Sigmoid colon (tissue), 6 donors: ENCODE measurements at regions not wholly inside any gene's neighbourhood (a gene's known extent, or its start where the extent isn't known, plus 50 kb on each side); places are given as distances from the start of the nearest gene placed in this dataset.

Experiments
- DNase-seq: peaks from one replicate; pipeline ENCODE4 v3.0.0-alpha.2; 2019
- H3K27ac ChIP-seq, 4 donors: fragments of 200-600 bp; sonication (generic); one replicate each; pipeline ENCODE4 v1.5.1; 2016 to 2019; ENCODE audit warnings: mild to moderate bottlenecking in 1 of 4
- H3K27me3 ChIP-seq, 3 donors: fragments of 200-600 bp; sonication (generic); one replicate each; pipeline ENCODE4 v1.5.1; 2019; ENCODE audit warnings: mild to moderate bottlenecking in 1 of 3
- H3K36me3 ChIP-seq, 4 donors: fragments of 200-600 bp; sonication (generic); one replicate each; pipeline ENCODE4 v1.5.1; 2016 to 2019
- H3K4me1 ChIP-seq, 4 donors: fragments of 200-600 bp; sonication (generic); one replicate each; pipeline ENCODE4 v1.5.1; 2017 to 2019
- H3K4me3 ChIP-seq, 4 donors: fragments of 200-600 bp; sonication (generic); one replicate each; pipeline ENCODE4 v1.5.1; 2017 to 2019; ENCODE audit warnings: mild to moderate bottlenecking in 2 of 4, moderate library complexity in 1 of 4
- H3K9me3 ChIP-seq, 4 donors: fragments of 200-600 bp in 3 of 4; sonication (generic) in 3 of 4; one replicate each; pipeline versions ENCODE4 v1.5.1 to v1.6.1; 2013 to 2019
- CTCF ChIP-seq, 4 experiments: fragments of 450-650 bp in 3 of 4; fragments of 200-600 bp in 1 of 4; IDR thresholded peaks; one replicate each; pipeline ENCODE4 v1.5.1; 2016 to 2019; ENCODE audit warnings: antibody characterized with exemption in 4 of 4, mild to moderate bottlenecking in 3 of 4, moderate library complexity in 2 of 4
- EP300 ChIP-seq, 4 donors: sonication (generic); formaldehyde crosslinking; IDR thresholded peaks; one replicate each; pipeline ENCODE4 v1.6.1; 2017; ENCODE audit warnings: antibody characterized with exemption in 4 of 4
- POLR2A ChIP-seq, 2 donors: fragments of 450-650 bp; IDR thresholded peaks; one replicate each; pipeline ENCODE4 v1.6.1; 2016; ENCODE audit warnings: antibody characterized with exemption in 2 of 2, mild to moderate bottlenecking in 2 of 2, moderate library complexity in 2 of 2
- POLR2AphosphoS5 ChIP-seq, 4 donors: sonication (generic); formaldehyde crosslinking; IDR thresholded peaks; one replicate each; pipeline ENCODE4 v1.6.1; 2017; ENCODE audit warnings: antibody characterized with exemption in 4 of 4
- WGBS, 2 donors: extraction: QIAGEN DNeasy Blood & Tissue Kit; methylation state at CpG; one replicate each; pipeline ENCODE4 v1.1.7; 2013; 5-methylcytosine and 5-hydroxymethylcytosine counted together
- intact Hi-C: fragments of 100-400 bp; cut with DNase I; formaldehyde crosslinking; loops from one replicate; pipeline ENCODE4 v1.15.1; 2023
- donor health status: healthy with polysubstance abuse.
- donor health status: healthy.

GRCh38 chr16:51431517-51432241 is 280.6 kb upstream of the SALL1 start:
- no peaks in the 10 kb centered on the region for H3K9me3 ChIP-seq
- intact Hi-C loops = no loop called here
- no peaks in the 10 kb centered on the region for H3K36me3 ChIP-seq
- H3K27me3 ChIP-seq = peaks cover 0 to 6% (median 0%) of the 10 kb centered on the region in 3 donors
- H3K27ac ChIP-seq = no peak overlapping the region
- 38 to 43% methylated on average over 9 of the region's 9 CpGs for WGBS, 2 donors
- DNase-seq = no peak
- no peaks in the 10 kb centered on the region for H3K4me1 ChIP-seq
- TF ChIP-seq EP300 (IDR thresholded peaks at IDR 0.05) (no peak), CTCF (IDR thresholded peaks at IDR 0.05) (no peak), POLR2A (IDR thresholded peaks at IDR 0.05) (no peak), POLR2AphosphoS5 (IDR thresholded peaks at IDR 0.05) (no peak)
- H3K4me3 ChIP-seq = no peak overlapping the region

- Histone ChIP-seq H3K9me3 (no peaks in the 10 kb centered on the region), H3K27ac (no peak overlapping the region), H3K36me3 (no peaks in the 10 kb centered on the region), H3K4me3 (no peak overlapping the region), H3K27me3 (peaks cover 0 to 6% (median 0%) of the 10 kb centered on the region in 3 donors), H3K4me1 (no peaks in the 10 kb centered on the region)
- intact Hi-C loops = no loop called here
- DNase-seq = no peak
- WGBS, 2 donors = 57 to 60% methylated on average over 3 of the region's 3 CpGs
- TF ChIP-seq CTCF (IDR thresholded peaks at IDR 0.05) (no peak), POLR2A (IDR thresholded peaks at IDR 0.05) (no peak), POLR2AphosphoS5 (IDR thresholded peaks at IDR 0.05) (no peak), EP300 (IDR thresholded peaks at IDR 0.05) (no peak)
These were observed 279.8 kb upstream of the SALL1 start for GRCh38 chr16:51430716-51431369.

GRCh38 chr16:51429041-51429440 is 278.0 kb upstream of the SALL1 start:
- Histone ChIP-seq H3K36me3 (no peaks in the 10 kb centered on the region), H3K27ac (no peak overlapping the region), H3K9me3 (no peaks in the 10 kb centered on the region), H3K4me1 (no peaks in the 10 kb centered on the region), H3K27me3 (peaks cover 0 to 6% (median 0%) of the 10 kb centered on the region in 3 donors), H3K4me3 (no peak overlapping the region)
- DNase-seq = no peak
- TF ChIP-seq POLR2A (IDR thresholded peaks at IDR 0.05) (no peak), POLR2AphosphoS5 (IDR thresholded peaks at IDR 0.05) (no peak), CTCF (IDR thresholded peaks at IDR 0.05) (no peak), EP300 (IDR thresholded peaks at IDR 0.05) (no peak)
- WGBS, 2 donors = 64 to 79% methylated on average over 2 of the region's 2 CpGs
- intact Hi-C loops = no loop called here

- 22 to 35% methylated on average over 1 of the region's 1 CpG for WGBS, 2 donors
- intact Hi-C loops = no loop called here
- TF ChIP-seq POLR2A (IDR thresholded peaks at IDR 0.05) (no peak), CTCF (IDR thresholded peaks at IDR 0.05) (no peak), EP300 (IDR thresholded peaks at IDR 0.05) (no peak), POLR2AphosphoS5 (IDR thresholded peaks at IDR 0.05) (no peak)
These were observed 276.0 kb upstream of the SALL1 start for GRCh38 chr16:51427085-51427484.

More at GRCh38 chr16:51427085-51427484, 276.0 kb upstream of the SALL1 start:
- Histone ChIP-seq H3K4me3 (no peak overlapping the region), H3K36me3 (no peaks in the 10 kb centered on the region), H3K9me3 (no peaks in the 10 kb centered on the region), H3K27ac (no peak overlapping the region), H3K27me3 (peaks cover 0 to 6% (median 0%) of the 10 kb centered on the region in 3 donors), H3K4me1 (no peaks in the 10 kb centered on the region)
- DNase-seq = no peak
